Thyroid gland (tissue), 4 donors: ENCODE measurements at regions not wholly inside any gene's neighbourhood (a gene's known extent, or its start where the extent isn't known, plus 50 kb on each side); places are given as distances from the start of the nearest gene placed in this dataset.

Experiments
- DNase-seq, 2 donors: peaks; one replicate each; pipeline ENCODE4 v3.0.0-alpha.2; 2019
- H3K27ac ChIP-seq, 3 donors: fragments of 200-600 bp; sonication (generic); 1 replicate in 2 of 3; 2 replicates in 1 of 3; pipeline ENCODE4 v1.5.1; 2016 to 2019; ENCODE audit warnings: mild to moderate bottlenecking in 1 of 3, moderate library complexity in 1 of 3
- H3K27me3 ChIP-seq: fragments of 200-600 bp; sonication (generic); one replicate; pipeline ENCODE4 v1.5.1; 2019
- H3K36me3 ChIP-seq, 2 donors: fragments of 200-600 bp; sonication (generic); one replicate each; pipeline ENCODE4 v1.5.1; 2016 to 2019
- H3K4me1 ChIP-seq, 2 donors: fragments of 200-600 bp; sonication (generic); one replicate each; pipeline ENCODE4 v1.5.1; 2017 to 2019
- H3K4me3 ChIP-seq, 3 donors: fragments of 200-600 bp; sonication (generic); replicated peaks in 1 of 3; 1 replicate in 2 of 3; 2 replicates in 1 of 3; pipeline ENCODE4 v1.5.1; 2016; ENCODE audit warnings: mild to moderate bottlenecking in 1 of 3
- H3K9me3 ChIP-seq: fragments of 200-600 bp; sonication (generic); one replicate; pipeline ENCODE4 v1.5.1; 2017
- POLR2A ChIP-seq, 2 donors: fragments of 450-650 bp; IDR thresholded peaks; one replicate each; pipeline ENCODE4 v1.6.1; 2017; ENCODE audit warnings: antibody characterized with exemption in 2 of 2, mild to moderate bottlenecking in 2 of 2, moderate library complexity in 1 of 2
- WGBS, 2 donors: methylation state at CpG; one replicate each; pipeline ENCODE4 v1.1.5; 2017; 5-methylcytosine and 5-hydroxymethylcytosine counted together
- intact Hi-C: fragments of 100-400 bp; cut with DNase I; formaldehyde crosslinking; loops from one replicate; pipeline ENCODE4 v1.15.1; 2023
- TF ChIP-seq, protein P1 (sequence below), 6 experiments: fragments of 200-600 bp in 3 of 6; fragments of 450-650 bp in 3 of 6; sonication (generic) in 3 of 6; IDR thresholded peaks; one replicate each; pipeline ENCODE4 v1.5.1; 2016 to 2019; ENCODE audit warnings: antibody characterized with exemption in 6 of 6, mild to moderate bottlenecking in 2 of 6, inconsistent platforms in 1 of 6, moderate library complexity in 1 of 6

DNA sequence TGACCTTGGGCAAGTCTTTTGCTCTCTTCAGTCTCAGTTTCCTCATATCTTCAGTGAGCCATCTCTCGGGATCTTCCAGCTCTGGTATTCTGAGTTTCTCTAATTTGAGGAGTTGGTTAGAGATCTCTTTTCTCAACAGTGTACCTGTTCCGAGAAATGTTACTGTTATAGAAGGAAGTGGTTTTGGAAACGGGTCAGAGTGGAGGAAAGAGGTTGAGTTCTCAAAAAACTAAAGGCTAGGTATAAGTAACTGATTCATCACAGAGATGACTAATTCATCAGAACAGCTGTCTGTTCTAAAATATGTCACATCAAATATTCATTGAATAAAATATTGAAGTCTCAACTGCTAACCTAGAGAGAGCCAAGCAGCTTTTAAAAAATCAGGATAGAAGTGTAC lies 106.6 kb downstream of the PALM2AKAP2 start:
- peaks cover 26 to 31% of the 10 kb centered on the region in 2 donors for H3K4me1 ChIP-seq
- DNase-seq = no peak
- H3K4me3 ChIP-seq = no peak overlapping the region
- no peaks in the 10 kb centered on the region for H3K36me3 ChIP-seq
- intact Hi-C loops = no loop called here
- no peaks in the 10 kb centered on the region for H3K27me3 ChIP-seq
- TF ChIP-seq, protein P1, sequence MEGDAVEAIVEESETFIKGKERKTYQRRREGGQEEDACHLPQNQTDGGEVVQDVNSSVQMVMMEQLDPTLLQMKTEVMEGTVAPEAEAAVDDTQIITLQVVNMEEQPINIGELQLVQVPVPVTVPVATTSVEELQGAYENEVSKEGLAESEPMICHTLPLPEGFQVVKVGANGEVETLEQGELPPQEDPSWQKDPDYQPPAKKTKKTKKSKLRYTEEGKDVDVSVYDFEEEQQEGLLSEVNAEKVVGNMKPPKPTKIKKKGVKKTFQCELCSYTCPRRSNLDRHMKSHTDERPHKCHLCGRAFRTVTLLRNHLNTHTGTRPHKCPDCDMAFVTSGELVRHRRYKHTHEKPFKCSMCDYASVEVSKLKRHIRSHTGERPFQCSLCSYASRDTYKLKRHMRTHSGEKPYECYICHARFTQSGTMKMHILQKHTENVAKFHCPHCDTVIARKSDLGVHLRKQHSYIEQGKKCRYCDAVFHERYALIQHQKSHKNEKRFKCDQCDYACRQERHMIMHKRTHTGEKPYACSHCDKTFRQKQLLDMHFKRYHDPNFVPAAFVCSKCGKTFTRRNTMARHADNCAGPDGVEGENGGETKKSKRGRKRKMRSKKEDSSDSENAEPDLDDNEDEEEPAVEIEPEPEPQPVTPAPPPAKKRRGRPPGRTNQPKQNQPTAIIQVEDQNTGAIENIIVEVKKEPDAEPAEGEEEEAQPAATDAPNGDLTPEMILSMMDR (IDR thresholded peaks at IDR 0.05) = no peak
- no peak for TF ChIP-seq POLR2A (IDR thresholded peaks at IDR 0.05)
- 45 to 55% methylated on average over 3 of the region's 3 CpGs for WGBS, 2 donors
- no peaks in the 10 kb centered on the region for H3K9me3 ChIP-seq
- peak overlapping the region in 2 of 3 donors; percentile 69 to 71 for H3K27ac ChIP-seq

DNA sequence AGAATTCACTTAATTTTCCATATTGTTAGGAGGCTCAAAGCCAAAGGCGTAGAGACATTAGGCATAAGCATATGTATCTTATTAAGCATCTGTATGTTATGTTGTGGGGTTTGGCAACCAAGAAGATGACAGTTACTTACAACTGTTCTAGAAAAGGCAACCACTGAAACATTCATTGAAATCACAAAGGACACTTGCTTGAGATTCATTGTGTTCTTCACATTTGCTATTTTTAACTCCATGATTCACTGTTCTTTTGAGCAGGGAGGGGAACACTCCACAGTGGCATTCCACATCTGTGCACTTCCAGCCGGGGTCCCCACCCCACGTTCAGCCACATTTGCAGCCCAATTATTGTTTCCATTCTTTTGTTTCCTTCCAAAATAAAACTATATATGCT lies 107.1 kb downstream of the PALM2AKAP2 start:
- intact Hi-C loops = no loop called here
- no peak overlapping the region for H3K4me3 ChIP-seq
- no peak for TF ChIP-seq POLR2A (IDR thresholded peaks at IDR 0.05)
- TF ChIP-seq, protein P1 (IDR thresholded peaks at IDR 0.05) = no peak
- no peaks in the 10 kb centered on the region for H3K36me3 ChIP-seq
- no peaks in the 10 kb centered on the region for H3K27me3 ChIP-seq
- WGBS, 2 donors = 42 to 52% methylated on average over 3 of the region's 3 CpGs
- H3K4me1 ChIP-seq = peaks cover 26 to 31% of the 10 kb centered on the region in 2 donors
- peak; percentile 40 to 49 for DNase-seq
- no peaks in the 10 kb centered on the region for H3K9me3 ChIP-seq
- H3K27ac ChIP-seq = peak overlapping the region; percentile 27 to 71 (median 69)

DNA sequence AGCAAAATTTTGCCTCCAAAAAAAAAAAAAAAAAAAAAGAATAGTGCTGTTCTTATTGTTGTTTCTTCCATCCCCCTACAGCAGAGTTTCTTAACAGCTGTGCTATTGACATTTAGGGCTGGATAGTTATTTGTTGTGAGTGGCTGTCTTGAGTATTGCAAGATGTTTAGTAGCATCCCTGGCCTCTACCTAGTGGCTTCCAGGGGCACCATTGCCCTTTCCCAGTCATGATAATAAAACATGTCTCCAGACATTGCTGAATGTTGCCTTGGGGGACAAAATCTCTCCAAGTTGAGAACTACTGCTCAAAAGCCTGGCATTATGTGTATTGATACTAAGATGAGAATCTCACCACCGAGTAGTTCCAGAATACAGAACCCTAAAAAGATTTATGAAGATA lies 108.7 kb downstream of the PALM2AKAP2 start:
- no peak for DNase-seq
- peaks cover 31 to 35% of the 10 kb centered on the region in 2 donors for H3K4me1 ChIP-seq
- no peaks in the 10 kb centered on the region for H3K27me3 ChIP-seq
- no peaks in the 10 kb centered on the region for H3K36me3 ChIP-seq
- H3K27ac ChIP-seq = peak overlapping the region in 2 of 3 donors; percentile 69 to 71
- no peaks in the 10 kb centered on the region for H3K9me3 ChIP-seq
- TF ChIP-seq POLR2A (IDR thresholded peaks at IDR 0.05) = no peak
- TF ChIP-seq, protein P1 (IDR thresholded peaks at IDR 0.05) = no peak
- H3K4me3 ChIP-seq = no peak overlapping the region
- WGBS, 2 donors = 61 to 90% methylated on average over 1 of the region's 1 CpG
- intact Hi-C loops = no loop called here

GRCh38 chr9:109889456-109889855 lies 109.5 kb downstream of the PALM2AKAP2 start:
- Histone ChIP-seq H3K4me3 (no peak overlapping the region), H3K27me3 (no peaks in the 10 kb centered on the region), H3K36me3 (no peaks in the 10 kb centered on the region), H3K4me1 (peaks cover 31 to 35% of the 10 kb centered on the region in 2 donors), H3K9me3 (no peaks in the 10 kb centered on the region), H3K27ac (no peak overlapping the region)
- peak in 1 of 2 donors; percentile 38 for DNase-seq
- 48 to 71% methylated on average over 2 of the region's 2 CpGs for WGBS, 2 donors
- intact Hi-C loops = no loop called here
- no peak for TF ChIP-seq POLR2A (IDR thresholded peaks at IDR 0.05)
- TF ChIP-seq, protein P1 (IDR thresholded peaks at IDR 0.05) = no peak

DNA sequence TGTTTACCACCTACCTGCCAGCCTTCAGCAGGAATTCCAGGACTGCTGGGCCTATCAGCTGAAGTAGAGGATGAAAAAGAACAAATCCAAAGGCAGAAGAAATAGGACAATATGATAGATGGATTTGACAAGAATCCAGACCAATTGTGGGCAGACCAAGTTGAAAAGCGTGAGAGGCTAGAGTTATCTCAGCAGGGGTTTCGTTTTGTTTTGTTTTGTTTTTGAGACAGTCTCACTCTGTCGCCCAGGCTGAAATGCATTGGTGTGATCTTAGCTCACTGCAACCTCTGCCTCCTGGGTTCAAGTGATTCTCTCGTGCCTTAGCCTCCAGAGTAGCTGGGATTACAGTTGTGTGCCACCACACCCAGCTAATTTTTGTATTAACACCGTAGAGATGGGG lies 113.2 kb downstream of the PALM2AKAP2 start:
- intact Hi-C loops = no loop called here
- no peaks in the 10 kb centered on the region for H3K27me3 ChIP-seq
- WGBS, 2 donors = 58 to 65% methylated on average over 5 of the region's 5 CpGs
- peaks cover 9 to 20% of the 10 kb centered on the region in 2 donors for H3K4me1 ChIP-seq
- DNase-seq = peak in 1 of 2 donors; percentile 25
- TF ChIP-seq, protein P1 (IDR thresholded peaks at IDR 0.05) = no peak
- no peak for TF ChIP-seq POLR2A (IDR thresholded peaks at IDR 0.05)
- H3K27ac ChIP-seq = no peak overlapping the region
- H3K4me3 ChIP-seq = no peak overlapping the region
- no peaks in the 10 kb centered on the region for H3K36me3 ChIP-seq
- no peaks in the 10 kb centered on the region for H3K9me3 ChIP-seq
